ENCODE measurements at regions not wholly inside any gene's neighbourhood (a gene's known extent, or its start where the extent isn't known, plus 50 kb on each side); places are given as distances from the start of the nearest gene placed in this dataset.

DNA sequence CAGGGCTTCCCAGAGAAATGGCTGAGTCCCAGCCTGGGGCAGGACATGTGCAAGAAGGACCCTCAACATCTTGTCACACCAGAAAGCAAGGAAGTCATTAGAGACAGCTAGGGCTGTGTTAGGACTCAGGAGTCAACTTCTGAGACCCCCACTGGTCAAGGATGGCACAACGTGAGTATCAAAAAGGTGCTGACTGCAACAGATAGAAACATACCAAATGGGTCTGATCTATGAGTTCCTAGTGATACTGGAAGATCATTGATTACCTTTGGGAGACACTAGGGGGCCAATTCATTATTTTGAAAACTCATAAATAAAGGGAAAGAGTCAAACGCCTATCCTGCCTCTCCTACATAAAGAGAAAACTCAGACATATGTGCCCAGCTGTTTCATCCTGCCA, 73.5 kb upstream of the GJB6 start:
- TF ChIP-seq CHD1 (IDR thresholded peaks at IDR 0.05; ENCODE audit: low read depth, low read length): no peak
- TF ChIP-seq, protein P1, sequence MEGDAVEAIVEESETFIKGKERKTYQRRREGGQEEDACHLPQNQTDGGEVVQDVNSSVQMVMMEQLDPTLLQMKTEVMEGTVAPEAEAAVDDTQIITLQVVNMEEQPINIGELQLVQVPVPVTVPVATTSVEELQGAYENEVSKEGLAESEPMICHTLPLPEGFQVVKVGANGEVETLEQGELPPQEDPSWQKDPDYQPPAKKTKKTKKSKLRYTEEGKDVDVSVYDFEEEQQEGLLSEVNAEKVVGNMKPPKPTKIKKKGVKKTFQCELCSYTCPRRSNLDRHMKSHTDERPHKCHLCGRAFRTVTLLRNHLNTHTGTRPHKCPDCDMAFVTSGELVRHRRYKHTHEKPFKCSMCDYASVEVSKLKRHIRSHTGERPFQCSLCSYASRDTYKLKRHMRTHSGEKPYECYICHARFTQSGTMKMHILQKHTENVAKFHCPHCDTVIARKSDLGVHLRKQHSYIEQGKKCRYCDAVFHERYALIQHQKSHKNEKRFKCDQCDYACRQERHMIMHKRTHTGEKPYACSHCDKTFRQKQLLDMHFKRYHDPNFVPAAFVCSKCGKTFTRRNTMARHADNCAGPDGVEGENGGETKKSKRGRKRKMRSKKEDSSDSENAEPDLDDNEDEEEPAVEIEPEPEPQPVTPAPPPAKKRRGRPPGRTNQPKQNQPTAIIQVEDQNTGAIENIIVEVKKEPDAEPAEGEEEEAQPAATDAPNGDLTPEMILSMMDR (conservative IDR thresholded peaks at IDR 0.05; ENCODE audit: low read depth, low read length): no peak
- TF ChIP-seq RCOR1 (IDR thresholded peaks at IDR 0.05; ENCODE audit: insufficient replicate concordance, low read length): no peak
- no peak for TF ChIP-seq POLR2A (IDR thresholded peaks at IDR 0.05; ENCODE audit: low read depth, low read length)
- TF ChIP-seq RAD21 (IDR thresholded peaks at IDR 0.05; ENCODE audit: low read length): no peak
- no peak for TF ChIP-seq MXI1 (IDR thresholded peaks at IDR 0.05; ENCODE audit: borderline replicate concordance, low read depth, low read length)
- no peak for TF ChIP-seq SMC3 (IDR thresholded peaks at IDR 0.05; ENCODE audit: low read depth, low read length)
- TF ChIP-seq, protein P2, sequence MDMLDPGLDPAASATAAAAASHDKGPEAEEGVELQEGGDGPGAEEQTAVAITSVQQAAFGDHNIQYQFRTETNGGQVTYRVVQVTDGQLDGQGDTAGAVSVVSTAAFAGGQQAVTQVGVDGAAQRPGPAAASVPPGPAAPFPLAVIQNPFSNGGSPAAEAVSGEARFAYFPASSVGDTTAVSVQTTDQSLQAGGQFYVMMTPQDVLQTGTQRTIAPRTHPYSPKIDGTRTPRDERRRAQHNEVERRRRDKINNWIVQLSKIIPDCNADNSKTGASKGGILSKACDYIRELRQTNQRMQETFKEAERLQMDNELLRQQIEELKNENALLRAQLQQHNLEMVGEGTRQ (IDR thresholded peaks at IDR 0.05; ENCODE audit: low read depth, low read length): no peak
- TF ChIP-seq RFX5 (IDR thresholded peaks at IDR 0.05; ENCODE audit: low read depth, low read length): no peak
- no peak for TF ChIP-seq BHLHE40 (IDR thresholded peaks at IDR 0.05; ENCODE audit: low read depth, low read length)
- TF ChIP-seq MAFK (IDR thresholded peaks at IDR 0.05; ENCODE audit: low read depth, low read length): no peak
